NCI-H446 treated with DMSO at 0.1 percent for 48 hours (cell line): ENCODE measurements at regions not wholly inside any gene's neighbourhood (a gene's known extent, or its start where the extent isn't known, plus 50 kb on each side); places are given as distances from the start of the nearest gene placed in this dataset.
"Not testable (repeated sequence)": the region's sequence is repeated elsewhere in the genome, so short reads cannot be mapped to it uniquely, and the experiment has no call there.

Experiments
- DNase-seq: peaks from one replicate; lab custom pipeline; 2025; lab: John Stamatoyannopoulos, UW

DNA sequence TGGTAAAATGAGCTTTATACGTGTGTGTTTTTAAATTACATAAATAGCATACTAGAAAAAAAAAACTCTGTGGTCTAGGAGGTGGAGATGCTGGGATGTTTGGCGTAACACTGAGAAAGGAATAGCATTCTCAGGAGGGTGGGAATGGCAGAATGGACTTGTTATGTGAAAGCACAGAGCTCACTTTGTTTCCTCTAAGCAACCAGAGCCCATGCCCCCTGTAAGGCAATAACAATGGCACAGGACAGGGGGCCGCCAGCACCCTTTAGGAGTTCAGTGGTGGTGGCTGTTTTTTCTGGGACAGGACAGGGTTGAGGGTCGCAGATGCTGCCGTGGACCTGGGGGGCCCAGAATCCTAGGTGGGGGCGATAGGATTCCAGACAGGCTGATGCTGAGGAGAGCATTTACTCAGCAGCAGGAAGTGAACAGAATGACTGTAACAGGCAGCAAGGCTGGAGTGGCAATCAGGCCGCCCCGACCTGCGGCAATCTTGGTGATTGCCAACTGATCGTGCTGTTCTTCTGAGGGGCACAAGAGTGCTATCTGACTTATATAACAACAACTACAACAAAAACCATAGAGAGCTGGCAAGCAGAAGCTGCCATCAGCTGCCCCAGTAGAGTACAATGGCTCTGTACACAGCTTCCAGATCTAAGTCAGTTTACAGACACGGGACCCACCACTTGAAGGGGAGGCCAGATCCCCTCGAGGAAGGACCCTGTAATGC lies 160.4 kb downstream of the UACA start:
- no peak for DNase-seq

DNA sequence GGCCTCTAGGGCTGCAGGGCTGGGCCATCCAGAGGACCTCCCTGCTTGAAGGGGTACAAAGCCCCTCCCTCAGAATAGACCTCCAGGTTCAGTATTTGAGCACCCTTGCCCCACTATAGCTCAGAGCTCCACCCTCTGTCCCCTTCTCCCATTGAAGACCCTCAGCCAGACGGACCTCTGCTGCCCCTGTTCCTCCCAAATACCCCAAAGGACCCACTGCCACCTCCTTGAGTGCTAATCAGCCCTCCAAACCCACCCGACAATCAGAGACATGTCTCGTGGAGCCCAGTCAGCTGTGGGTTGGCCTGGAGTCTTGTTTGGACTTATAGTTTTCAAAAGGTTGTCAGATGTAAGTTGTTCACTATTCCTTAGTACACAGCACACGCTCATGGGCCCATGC lies 161.1 kb downstream of the UACA start:
- DNase-seq: no peak

DNA sequence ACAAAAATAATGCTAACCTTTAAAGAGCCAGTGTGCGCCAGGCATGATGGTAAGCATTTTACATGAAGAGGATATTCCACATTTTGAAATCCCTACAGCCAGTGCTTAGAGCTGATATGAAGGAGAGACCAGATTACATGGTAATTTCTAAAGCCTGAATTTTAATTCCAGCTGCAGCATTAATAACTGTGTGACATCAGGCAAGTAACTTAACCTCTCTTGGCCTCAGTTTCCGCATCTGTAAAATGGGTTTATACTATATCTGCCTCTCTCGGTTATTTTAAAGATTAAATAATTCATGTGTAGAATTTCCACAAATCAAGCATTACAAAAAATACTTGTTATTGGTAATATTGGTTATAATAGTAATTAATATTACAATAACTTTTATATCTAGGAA lies 165.4 kb downstream of the UACA start:
- DNase-seq: no peak

DNA sequence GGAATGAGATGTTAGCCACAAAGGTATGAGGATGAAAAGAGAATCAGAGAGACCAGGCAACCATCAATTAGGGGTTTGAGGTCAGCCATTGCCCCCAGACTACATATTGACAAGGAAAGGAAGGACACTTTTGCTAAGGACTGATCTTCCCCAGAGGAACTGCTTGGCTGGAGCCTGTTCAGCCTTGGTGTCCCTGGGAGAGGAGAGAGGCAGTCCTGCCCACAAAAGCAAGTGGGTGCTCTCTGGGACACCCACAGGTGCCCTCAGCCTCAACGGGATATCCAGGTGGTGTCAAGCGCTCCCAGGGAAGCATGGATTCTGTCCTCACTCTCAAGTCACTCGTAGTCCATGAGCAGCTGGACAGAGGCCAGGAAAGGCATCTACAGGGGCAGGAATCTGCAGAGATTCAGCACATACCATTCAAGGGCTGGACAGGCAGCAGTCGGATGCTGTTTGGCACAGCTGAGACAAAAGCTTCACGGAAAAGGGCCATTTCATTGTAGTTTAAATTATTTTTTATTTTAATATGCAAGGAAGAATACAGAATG lies 166.2 kb downstream of the UACA start:
- DNase-seq: no peak

DNA sequence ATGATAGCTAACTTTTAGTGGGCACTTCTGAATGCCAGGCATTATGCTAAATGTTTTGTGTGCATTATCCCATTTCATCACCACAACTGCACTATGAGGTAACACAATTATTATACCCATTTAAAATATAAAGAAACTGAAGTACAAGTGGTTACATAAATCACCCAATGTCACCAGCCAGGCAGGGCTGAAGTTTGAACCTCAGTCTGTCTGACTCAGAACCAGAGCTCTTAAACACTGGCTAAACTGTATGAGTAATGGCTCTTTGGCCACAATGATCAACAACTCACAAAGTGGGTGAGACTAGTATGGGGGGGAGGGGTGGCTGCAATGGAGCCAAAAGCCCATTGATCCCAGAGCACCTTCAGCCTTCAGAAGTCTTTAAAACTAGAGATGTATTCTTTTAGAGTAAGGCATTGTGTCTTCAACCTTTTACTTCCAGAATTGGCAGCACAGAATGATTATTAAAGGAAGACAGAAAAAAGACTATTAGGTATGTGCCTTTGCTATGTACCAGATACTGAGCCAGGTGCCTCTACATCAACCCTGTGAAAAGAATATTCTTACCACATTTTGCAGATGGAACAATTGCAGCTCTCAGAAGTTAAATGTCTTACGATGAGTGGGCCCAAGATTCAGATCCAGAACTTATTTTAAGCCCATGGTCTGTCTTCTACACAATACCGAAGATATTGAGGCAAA lies 166.9 kb downstream of the UACA start:
- DNase-seq: no peak

DNA sequence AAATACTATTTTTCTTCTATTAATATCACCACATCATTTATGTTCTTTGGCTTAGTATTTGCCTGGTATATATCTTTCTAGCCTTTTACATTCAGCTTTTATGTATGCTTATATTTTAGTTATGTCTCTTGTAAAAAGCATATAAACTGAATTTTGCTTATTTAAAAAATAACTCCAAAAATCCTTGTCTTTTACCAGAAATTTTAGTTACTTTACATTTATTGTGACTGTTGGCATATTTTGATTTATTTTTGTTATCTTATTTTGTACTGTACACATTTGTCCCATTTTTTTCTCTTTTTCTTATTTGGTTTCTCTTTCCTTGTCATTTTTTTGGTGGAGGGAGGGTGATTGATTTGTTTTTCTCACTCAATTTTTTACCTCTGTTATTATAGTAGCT lies 169.6 kb downstream of the UACA start:
- DNase-seq: no peak

DNA sequence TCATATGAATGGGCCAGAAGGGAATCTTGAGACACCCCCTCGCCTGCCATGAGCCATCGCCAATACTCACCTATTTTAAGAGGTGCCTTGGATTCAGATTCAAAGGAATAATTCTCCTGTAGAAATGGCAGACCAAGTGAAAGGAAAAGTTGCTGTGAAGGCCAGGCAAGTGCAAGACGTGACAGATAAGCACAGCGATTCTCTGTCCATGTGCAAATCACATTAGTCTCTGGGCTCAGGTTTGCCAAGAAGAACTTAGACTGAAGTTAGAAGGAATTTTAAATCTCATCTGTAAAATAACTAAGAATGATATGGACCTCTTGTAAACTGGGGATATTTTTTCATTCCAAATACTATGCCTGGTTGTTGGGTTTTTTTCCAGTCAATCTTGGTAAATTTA lies 173.6 kb downstream of the UACA start:
- no peak for DNase-seq

DNA sequence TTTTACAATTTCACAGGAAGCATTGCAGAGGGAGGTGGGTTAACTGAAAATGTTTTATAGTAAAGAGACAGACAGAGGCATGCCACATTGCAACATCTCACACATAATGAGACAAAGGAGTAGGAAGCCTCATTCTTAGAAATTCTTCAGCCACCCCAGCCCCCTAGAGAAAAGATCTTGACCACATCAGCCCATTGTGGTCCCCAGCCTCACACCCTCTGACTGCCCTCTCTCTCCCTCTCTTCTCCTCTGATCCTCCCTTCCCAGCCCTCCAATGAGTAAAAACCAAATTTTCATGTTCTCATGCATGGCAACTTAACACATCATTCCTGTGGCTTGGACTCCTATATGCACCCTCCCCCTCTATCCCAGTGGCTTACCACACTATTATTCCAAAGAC lies 174.1 kb downstream of the UACA start:
- no peak for DNase-seq

DNA sequence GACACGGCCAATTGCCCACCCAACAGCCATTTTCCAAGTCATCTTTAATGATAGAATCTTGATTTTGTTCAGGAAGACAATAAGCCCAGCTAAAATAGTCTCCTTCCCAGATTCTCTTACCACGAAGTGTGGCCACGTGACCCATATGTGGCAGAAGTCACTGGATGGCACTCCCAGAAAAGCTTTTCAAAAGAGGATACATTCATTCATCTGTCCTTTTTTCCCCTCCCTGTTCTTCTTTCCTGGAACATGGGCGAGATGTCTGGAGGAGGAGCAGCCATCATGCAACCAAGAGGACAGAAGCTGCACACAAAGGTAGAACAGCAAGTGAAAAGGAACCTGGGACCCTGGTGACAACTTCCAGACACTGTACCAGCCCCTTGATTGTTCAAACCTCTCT lies 174.7 kb downstream of the UACA start:
- no peak for DNase-seq

DNA sequence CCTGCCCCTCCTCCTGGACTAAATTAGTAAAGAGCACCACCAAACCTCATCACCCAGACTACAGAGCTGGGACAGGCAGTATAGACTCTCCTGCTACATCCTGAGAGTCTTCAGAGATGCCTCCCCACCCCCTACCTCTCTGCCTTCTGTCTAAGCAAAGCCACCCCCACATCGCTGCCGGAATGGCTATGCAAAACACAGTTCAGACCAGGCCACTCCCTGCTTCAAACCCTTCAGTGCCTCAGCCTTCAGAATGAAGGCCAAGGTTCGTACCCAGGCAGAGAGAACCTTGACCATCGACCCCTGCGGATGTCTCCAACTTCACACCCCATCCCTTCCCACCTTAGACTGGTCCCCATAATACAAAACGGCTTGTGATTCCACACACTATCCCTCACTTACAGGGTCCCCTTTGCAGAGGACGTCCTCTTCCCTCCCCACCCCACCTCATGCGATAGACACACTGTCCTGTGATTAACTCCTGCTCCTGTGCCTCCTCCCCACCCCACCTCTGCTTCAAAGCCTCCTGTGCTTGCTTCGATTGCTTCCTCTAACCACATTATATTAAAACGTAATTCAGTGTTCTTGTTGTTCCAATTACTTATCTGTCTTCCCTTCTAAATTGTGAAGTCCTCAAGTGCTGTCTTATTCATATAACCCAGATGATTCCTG lies 175.3 kb downstream of the UACA start:
- no peak for DNase-seq

DNA sequence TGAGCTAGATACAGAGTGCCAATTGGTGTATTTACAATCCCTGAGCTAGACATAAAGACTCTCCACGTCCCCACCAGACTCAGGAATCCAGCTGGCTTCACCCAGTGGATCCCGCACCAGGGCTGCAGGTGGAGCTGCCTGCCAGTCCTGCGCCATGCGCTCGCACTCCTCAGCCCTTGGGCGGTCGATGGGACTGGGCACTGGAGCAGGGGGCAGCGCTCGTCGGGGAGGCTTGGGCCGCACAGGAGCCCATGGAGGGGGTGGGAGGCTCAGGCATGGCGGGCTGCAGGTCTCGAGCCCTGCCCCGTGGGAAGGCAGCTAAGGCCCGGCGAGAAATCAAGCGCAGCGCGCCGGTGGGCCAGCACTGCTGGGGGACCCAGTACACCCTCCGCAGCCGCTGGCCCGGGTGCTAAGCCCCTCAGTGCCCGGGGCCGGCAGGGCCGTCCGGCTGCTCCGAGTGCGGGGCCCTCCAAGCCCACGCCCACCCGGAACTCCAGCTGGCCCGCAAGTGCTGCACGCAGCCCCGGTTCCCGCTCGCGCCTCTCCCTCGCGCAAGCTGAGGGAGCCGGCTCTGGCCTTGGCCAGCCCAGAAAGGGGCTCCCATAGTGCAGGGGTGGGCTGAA lies 176.2 kb downstream of the UACA start:
- DNase-seq: not testable (repeated sequence)

DNA sequence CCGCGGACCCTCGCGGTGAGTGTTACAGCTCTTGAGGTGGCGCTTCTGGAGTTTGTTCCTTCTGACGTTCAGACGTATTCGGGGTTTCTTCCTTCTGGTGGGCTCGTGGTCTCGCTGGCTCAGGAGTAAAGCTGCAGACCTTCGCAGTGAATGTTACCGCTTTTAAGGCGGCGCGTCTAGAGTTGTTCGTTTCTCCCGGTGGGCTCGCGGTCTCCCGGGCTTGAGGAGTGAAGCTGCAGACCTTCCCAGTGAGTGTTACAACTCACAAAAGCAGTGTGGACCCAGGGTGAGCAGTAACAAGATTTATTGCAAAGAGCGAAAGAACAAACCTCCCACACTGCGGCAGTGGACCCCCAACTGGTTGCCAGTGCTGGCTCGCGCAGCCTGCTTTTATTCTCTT lies 177.1 kb downstream of the UACA start:
- no peak for DNase-seq

DNA sequence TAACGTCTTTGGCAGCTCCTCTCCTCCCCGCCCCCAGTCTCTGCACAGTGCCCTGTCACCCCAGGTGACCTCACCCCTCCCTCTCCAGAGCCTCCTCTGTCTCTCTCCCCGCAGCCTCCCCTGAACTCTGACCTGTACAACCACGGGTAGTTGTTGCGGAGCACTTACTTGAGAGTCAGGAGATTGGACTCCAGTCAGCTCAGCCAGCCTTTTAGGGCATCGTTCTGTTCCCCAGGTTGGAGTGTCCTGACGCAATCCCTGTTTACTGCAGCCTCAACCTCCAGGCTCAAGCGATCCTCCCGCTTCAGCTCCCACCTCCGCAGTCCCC lies 177.7 kb downstream of the UACA start:
- no peak for DNase-seq

DNA sequence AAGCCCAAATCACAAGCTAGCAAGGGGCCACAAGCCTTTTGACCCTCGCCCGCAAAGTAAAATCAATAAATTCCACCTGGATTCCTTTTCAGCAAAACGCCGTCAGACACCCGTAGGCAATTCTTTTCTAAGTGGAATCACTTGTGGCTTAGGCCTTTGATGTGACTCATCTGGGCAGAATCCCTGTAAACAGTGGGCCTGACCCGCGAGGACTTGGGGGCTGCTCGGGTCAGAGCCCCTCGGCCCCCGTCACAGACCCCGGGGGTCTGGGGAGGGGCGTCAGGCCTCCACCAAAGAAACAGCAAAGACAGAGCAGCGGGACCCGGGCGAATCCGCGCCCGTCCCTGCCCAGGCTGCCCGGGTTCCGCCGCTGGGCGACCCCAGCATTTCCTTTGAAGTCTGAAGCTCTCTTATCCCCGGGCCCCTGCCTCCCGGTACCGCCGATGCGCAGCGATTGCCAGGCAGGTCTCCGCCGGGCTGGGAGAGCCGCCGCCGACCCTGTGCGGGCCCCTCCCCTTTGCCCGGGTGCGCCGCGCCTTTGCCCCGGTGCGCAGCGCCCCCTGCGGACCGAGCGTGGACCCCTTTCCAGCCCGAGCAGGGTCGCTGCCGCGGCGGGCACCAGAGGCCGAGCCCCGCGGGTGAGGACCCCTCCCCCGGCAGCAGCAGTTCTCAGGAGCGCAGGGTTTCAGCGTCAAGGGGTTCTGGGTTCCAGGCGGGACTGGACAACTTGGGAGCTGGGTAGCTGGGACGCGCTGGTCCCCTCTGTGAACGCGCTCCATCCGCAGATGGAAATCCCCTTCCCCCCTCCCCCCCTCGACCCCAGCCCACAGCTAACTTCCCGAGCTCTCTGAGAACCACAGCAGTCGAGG lies 178.3 kb downstream of the UACA start:
- DNase-seq: no peak

DNA sequence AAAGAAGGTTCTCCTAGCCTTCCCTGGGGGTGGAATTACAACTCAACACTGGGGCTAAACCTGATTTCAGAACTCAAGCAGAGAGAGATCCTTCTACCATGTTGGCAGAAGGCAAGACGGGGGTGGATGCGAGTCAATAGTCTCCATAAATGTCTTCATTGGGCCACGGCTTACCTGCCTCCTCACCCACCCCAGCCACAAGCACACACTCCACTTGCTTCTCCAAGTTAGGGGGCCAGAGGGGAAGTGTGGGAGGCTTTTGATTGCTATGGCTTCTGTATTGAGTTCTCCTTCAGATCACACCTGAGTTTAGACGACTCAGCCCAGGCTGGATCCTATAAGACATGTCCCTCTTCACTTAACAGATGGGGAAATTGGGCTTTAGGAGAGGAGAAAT lies 178.9 kb downstream of the UACA start:
- no peak for DNase-seq

DNA sequence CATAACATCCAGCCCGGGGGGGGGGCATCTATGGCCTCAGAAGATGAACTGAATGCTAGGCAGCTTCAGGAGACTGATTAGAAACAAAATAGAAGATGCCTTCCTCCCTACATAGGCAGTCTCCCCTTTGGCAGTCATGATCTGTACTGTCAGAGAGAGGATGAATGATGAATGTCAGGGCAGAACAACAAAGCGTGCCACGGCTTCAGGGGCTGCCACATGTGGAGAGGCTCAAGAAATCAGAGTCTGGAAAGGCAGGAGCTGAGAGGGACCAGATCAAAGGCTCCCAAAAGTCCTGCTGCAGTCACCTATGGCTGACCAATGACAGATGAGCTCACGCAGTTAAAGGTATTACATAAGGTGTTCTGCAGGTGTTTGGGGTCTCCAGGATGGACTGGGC lies 180.4 kb downstream of the UACA start:
- no peak for DNase-seq

DNA sequence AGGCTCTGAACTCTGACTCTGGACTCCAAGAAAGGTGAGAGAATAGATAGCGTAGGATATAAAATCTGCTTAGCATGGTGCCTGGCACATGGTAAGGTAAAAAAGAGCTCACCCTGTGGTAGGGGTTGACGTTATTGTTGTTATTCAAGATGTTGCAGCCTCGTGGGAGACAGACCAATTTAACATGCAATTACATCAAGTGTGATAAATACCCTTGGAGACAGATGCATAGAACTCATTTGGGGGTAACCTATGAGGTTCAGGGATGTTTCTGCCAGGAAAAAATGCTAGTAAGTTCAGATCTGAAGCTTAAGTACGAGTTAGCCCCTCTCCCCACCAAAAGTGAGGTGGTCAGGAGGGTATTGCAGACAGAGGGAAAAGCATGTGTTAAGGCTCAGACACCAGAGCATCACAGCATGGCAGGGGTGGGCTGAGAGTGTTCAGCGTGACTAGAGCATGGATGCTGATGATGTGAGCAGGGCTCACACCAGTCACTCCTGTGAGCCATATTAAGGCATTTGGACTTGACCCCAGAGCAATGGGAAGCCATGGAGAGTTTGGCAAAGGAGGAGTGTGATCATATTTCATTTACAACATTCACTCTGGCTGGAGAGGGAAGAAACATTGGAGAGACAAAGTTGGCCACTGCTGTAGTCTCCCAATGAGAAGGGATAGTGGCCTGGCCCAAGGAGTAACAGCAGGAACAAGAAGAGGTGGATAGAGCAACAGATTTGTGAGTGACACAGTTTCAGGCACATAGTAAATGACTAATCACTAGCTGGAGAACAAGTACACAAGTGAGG lies 181.0 kb downstream of the UACA start:
- DNase-seq: no peak

DNA sequence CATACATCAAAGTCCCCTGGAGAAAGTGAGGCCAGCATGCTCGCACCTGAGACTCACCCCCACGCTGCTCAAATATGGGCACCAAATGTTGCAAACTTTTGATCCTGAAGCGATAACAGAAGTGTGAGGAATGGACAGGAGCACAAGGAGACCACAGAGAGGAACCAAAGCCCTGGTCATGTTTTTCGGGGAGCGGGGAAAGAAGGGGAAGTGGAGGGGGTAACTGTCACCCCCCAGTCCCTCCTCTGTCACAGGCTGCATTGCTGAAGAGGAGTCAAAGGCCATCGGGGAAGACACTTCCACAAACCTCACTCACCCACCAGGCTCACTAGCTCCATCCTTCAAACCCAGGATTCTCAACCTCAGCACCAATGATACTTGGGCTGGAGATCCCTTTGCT lies 182.4 kb downstream of the UACA start:
- DNase-seq: no peak

DNA sequence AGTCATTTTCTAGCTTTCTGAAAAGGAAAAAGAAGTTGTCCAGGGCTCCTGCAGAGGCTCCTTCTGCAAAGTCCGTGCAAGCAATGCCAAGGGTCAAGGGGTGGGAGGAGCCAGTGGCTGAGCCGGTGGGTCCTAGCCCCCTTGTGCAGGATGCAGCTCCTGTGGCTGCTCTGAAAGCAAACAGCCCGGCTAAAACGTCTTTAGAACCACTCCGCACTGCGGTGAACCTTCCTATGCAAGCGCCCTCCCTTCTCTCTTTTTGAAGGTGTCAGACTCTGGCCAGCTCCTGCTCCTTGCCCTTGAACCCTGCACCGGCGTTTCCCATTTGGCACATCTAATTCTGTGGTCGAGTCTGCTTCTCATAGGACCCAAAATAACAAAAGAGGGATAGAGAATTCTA lies 183.1 kb downstream of the UACA start:
- no peak for DNase-seq

DNA sequence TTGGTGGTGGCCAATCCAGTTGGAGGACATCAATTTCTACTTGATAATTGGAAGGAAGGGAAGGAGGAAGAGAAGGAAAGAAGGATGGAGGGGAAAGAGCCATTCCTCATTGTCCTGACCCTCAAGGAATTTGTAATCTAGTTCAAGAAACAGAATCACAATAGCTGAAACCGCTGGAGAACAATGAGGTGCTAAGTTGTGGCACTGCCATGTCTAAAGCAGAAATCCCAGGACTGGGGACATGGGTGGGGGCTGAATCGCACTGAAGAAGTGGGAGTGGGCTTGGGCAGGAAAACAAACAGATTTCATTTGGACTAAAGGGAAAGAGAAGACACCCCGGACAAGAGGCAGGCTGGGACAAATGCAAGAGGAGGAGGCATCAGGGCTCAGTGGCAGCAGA lies 183.6 kb downstream of the UACA start:
- no peak for DNase-seq

DNA sequence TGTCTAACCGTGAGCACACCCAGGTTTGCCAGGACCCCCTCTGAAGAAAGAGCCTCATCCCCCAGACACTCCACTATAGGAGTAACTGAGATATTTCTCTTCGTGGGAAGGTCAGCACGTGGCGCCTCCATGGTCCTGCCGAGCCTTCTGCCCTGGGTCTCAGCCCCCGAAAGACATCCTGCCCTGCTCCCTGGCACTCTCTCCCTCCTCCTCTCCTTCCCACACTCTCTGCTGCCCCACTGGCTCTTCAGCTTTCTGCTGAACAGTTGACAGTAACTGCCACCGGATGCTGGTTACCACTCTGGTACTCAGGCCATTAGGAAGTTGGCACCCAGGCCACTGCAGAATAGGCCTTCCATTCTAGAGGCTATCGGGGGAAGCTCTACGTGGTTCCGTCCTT lies 185.2 kb downstream of the UACA start:
- DNase-seq: no peak
